GM21390 (cell line): ENCODE measurements at regions not wholly inside any gene's neighbourhood (a gene's known extent, or its start where the extent isn't known, plus 50 kb on each side); places are given as distances from the start of the nearest gene placed in this dataset.

Experiments
- ATAC-seq: cut with Tn5 transposase; IDR thresholded peaks from one replicate; pipeline ENCODE4 v1.9.1; 2021; ENCODE audit not compliant: unreplicated experiment

- no peak for ATAC-seq
These were observed 86.8 kb downstream of the ZC3H11B start for GRCh38 chr1:219526074-219526473.

GRCh38 chr1:219523411-219523810 lies 89.5 kb downstream of the ZC3H11B start:
- no peak for ATAC-seq

- ATAC-seq = no peak
These were observed 91.6 kb downstream of the ZC3H11B start for GRCh38 chr1:219521325-219521724.

GRCh38 chr1:219520241-219520640 lies 92.7 kb downstream of the ZC3H11B start:
- ATAC-seq = no peak

GRCh38 chr1:219518907-219519248 lies 94.0 kb downstream of the ZC3H11B start:
- ATAC-seq = no peak

- ATAC-seq = no peak
These were observed 94.6 kb downstream of the ZC3H11B start for GRCh38 chr1:219518168-219518906.

GRCh38 chr1:219517031-219517430 lies 95.9 kb downstream of the ZC3H11B start:
- ATAC-seq = no peak

GRCh38 chr1:219514728-219515127 lies 98.2 kb downstream of the ZC3H11B start:
- ATAC-seq = no peak

- ATAC-seq = no peak
These were observed 105.5 kb downstream of the ZC3H11B start for GRCh38 chr1:219507437-219507836.

- ATAC-seq = no peak
These were observed 106.0 kb downstream of the ZC3H11B start for GRCh38 chr1:219506936-219507335.

- ATAC-seq = no peak
These were observed 106.4 kb downstream of the ZC3H11B start for GRCh38 chr1:219506473-219506899.

GRCh38 chr1:219505886-219506285 lies 107.0 kb downstream of the ZC3H11B start:
- ATAC-seq = no peak

- ATAC-seq = no peak
These were observed 109.3 kb downstream of the ZC3H11B start for GRCh38 chr1:219503604-219504003.

GRCh38 chr1:219500327-219500897 lies 112.5 kb downstream of the ZC3H11B start:
- ATAC-seq = no peak

GRCh38 chr1:219498666-219499065 lies 114.2 kb downstream of the ZC3H11B start:
- ATAC-seq = no peak

GRCh38 chr1:219495737-219496408 lies 117.0 kb downstream of the ZC3H11B start:
- ATAC-seq = no peak

GRCh38 chr1:219492717-219493116 lies 120.2 kb downstream of the ZC3H11B start:
- no peak for ATAC-seq

GRCh38 chr1:219490566-219490965 lies 122.3 kb downstream of the ZC3H11B start:
- no peak for ATAC-seq

- no peak for ATAC-seq
These were observed 123.3 kb downstream of the ZC3H11B start for GRCh38 chr1:219489636-219490035.

- ATAC-seq = no peak
These were observed 124.6 kb downstream of the ZC3H11B start for GRCh38 chr1:219488275-219488674.

GRCh38 chr1:219483530-219483929 lies 129.4 kb downstream of the ZC3H11B start:
- ATAC-seq = no peak

- ATAC-seq = no peak
These were observed 132.9 kb downstream of the ZC3H11B start for GRCh38 chr1:219480011-219480410.
